HAP-1 (cell line): ENCODE measurements at regions not wholly inside any gene's neighbourhood (a gene's known extent, or its start where the extent isn't known, plus 50 kb on each side); places are given as distances from the start of the nearest gene placed in this dataset.
"Not testable (repeated sequence)": the region's sequence is repeated elsewhere in the genome, so short reads cannot be mapped to it uniquely, and the experiment has no call there.

Experiments used
- DNase-seq, 2 experiments: peaks; one replicate each; pipeline ENCODE4 v3.0.0-alpha.2; 2016 to 2020; ENCODE audit warnings: low spot score in 2 of 2
- H3K27me3 ChIP-seq: fragments of 250-450 bp; sonication (Bioruptor Pico); 2 replicates; pipeline ENCODE4 v1.5.1; 2020; ENCODE audit warnings: low read depth, mild to moderate bottlenecking, moderate library complexity
- H3K36me3 ChIP-seq: fragments of 250-450 bp; sonication (Bioruptor Pico); replicated peaks from 2 replicates; pipeline ENCODE4 v1.5.1; 2020; ENCODE audit warnings: mild to moderate bottlenecking
- H3K4me1 ChIP-seq: fragments of 250-450 bp; sonication (Bioruptor Pico); 2 replicates; pipeline ENCODE4 v1.5.1; 2020; ENCODE audit warnings: mild to moderate bottlenecking
- H3K4me3 ChIP-seq: fragments of 250-450 bp; sonication (Bioruptor Pico); 2 replicates; pipeline ENCODE4 v1.5.1; 2020; ENCODE audit warnings: mild to moderate bottlenecking, moderate library complexity
- H3K9me3 ChIP-seq: fragments of 250-450 bp; sonication (Bioruptor Pico); 2 replicates; pipeline ENCODE4 v1.5.1; 2020; ENCODE audit warnings: mild to moderate bottlenecking, moderate library complexity
- in situ Hi-C: fragments of 300-500 bp; cut with MboI; formaldehyde crosslinking; loops from 3 replicates; pipeline ENCODE4 v1.14.3; 2020; ENCODE audit warnings: low sequenced_read_pairs, inconsistent platforms, mixed read lengths

DNA sequence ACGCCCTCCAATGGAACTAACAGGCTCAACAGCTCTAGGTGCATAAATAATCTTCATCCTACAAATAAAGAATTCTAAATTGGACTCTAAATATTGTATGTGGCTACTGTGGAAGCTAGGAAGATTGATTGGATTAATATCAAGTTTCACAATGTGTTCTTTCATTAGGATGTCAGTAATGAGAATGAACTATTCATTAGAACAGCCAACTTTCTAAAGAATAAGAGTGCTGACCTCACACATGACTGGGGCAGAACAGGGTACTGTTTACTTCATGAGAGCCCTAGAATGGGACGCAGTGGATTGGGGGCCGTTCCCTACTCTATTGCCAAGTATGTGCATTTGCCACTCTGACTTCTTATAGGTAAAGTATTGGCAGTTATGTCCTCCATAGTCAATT lies 528.2 kb upstream of the RBFOX1 start:
- Histone ChIP-seq H3K9me3 (no peaks in the 10 kb centered on the region), H3K36me3 (no peaks in the 10 kb centered on the region), H3K4me3 (no peak overlapping the region), H3K4me1 (no peaks in the 10 kb centered on the region), H3K27me3 (no peaks in the 10 kb centered on the region)
- DNase-seq = no peak
- in situ Hi-C loops = no loop called here

DNA sequence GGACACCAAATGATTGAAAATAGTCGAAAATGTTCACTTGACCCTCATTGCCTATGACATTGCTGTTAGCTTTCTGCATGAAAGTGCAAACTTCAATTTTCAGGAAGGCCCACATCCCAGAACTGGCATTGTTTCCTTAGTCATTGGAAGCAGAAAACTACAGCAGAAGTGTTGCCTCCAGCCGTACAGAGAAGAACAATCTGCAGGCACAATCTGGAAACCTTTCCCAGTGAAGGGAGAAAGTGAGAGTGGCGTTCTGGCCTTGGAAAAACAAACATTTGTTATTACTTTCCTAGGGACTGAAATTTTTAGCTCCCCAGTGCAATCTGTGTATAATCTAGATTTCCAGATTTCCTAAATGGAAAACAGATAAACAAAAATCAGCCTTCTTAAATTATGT lies 529.5 kb upstream of the RBFOX1 start:
- Histone ChIP-seq H3K4me1 (no peaks in the 10 kb centered on the region), H3K36me3 (no peaks in the 10 kb centered on the region), H3K27me3 (no peaks in the 10 kb centered on the region), H3K9me3 (no peaks in the 10 kb centered on the region), H3K4me3 (no peak overlapping the region)
- DNase-seq = no peak
- in situ Hi-C loops = no loop called here

DNA sequence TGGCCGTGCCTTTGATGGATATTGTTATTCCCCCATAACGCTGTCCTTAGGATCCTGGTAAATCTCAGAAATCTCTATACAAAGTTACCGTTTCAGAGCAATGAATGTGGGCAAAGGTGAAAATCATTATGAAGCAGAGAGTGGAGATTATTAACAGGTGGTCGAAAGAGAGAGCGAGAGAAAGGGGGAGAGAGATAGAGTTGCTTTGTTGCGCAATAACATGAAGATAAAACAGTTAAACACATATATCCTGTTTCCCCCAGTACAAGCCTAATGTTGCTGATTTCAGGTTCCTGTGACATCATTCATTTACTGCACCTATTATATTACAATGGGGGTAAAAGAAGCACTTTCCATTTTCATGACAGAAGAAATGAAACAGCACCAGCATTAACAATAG lies 535.4 kb upstream of the RBFOX1 start:
- Histone ChIP-seq H3K4me3 (no peak overlapping the region), H3K9me3 (no peaks in the 10 kb centered on the region), H3K27me3 (no peaks in the 10 kb centered on the region), H3K4me1 (no peaks in the 10 kb centered on the region), H3K36me3 (no peaks in the 10 kb centered on the region)
- no peak for DNase-seq
- in situ Hi-C loops = no loop called here

- DNase-seq = no peak
- Histone ChIP-seq H3K27me3 (no peaks in the 10 kb centered on the region), H3K4me3 (no peak overlapping the region), H3K36me3 (no peaks in the 10 kb centered on the region), H3K9me3 (no peaks in the 10 kb centered on the region), H3K4me1 (no peaks in the 10 kb centered on the region)
- in situ Hi-C loops = no loop called here
These were observed 555.0 kb upstream of the RBFOX1 start for GRCh38 chr16:6777624-6778023.

DNA sequence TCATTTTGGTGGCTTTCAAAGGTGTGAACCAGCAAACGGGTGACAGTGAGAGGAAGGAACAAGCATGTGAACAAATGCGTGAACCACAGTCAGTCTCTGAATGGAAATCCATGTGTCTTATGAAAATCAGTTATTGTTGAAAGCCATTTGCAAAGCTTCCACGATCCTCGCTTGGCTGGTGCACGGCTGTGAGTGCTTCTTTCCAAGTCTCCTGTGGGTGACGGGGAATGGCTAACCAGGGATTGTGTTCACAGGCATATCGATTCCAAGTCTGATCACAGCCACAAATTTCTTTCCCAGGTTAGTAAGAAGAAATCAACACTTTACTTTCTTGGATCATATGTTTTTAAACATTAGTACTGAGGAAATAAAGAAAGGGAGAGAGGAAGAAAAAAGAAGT lies 556.9 kb upstream of the RBFOX1 start:
- in situ Hi-C loops = no loop called here
- Histone ChIP-seq H3K36me3 (no peaks in the 10 kb centered on the region), H3K9me3 (no peaks in the 10 kb centered on the region), H3K4me1 (no peaks in the 10 kb centered on the region), H3K4me3 (no peak overlapping the region), H3K27me3 (no peaks in the 10 kb centered on the region)
- DNase-seq = no peak

DNA sequence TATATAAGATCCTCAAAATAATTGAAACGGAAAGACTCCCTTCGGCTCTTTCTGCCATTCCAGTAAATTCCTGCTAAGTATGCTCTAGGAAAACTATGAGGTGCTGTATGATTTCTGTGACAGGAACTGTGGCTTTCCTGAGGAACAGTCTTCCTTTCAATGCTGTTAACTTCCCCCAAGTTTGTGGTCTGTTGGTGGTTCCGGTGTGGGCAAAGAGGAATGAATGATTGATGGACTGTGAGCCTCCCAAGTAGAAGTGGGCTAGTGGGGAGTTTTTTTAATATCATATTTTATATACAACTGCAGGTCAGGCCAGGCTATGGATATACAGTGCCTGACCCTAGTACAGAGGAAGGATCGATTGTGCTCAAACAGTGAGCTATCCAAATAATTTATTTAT lies 560.7 kb upstream of the RBFOX1 start:
- H3K27me3 ChIP-seq = no peaks in the 10 kb centered on the region
- no peaks in the 10 kb centered on the region for H3K4me1 ChIP-seq
- no peak for DNase-seq
- no peaks in the 10 kb centered on the region for H3K9me3 ChIP-seq
- in situ Hi-C loops = no loop called here
- no peaks in the 10 kb centered on the region for H3K36me3 ChIP-seq
- no peak overlapping the region for H3K4me3 ChIP-seq

DNA sequence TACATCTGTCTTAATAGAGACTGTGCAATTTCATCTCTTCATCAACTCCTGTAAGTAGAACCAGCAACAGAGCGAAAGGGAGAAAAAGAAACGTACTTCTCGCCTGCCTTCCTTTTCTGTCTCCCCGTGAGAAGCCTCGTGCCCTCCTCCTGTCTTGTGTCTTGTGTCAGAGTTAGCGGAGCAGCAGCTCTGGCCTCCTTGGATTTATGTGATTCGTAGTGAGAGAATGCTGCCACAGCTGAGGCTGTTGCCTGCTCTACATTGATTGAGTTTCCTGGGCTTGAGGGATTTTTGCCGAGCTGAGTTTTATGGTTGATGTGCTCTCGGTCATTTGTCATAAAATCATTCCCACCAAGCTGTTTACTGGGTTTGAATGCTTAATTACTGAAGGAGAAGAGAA lies 579.1 kb upstream of the RBFOX1 start:
- no peaks in the 10 kb centered on the region for H3K9me3 ChIP-seq
- H3K36me3 ChIP-seq = no peaks in the 10 kb centered on the region
- H3K4me1 ChIP-seq = no peaks in the 10 kb centered on the region
- H3K27me3 ChIP-seq = no peaks in the 10 kb centered on the region
- in situ Hi-C loops = no loop called here
- no peak for DNase-seq
- no peak overlapping the region for H3K4me3 ChIP-seq

DNA sequence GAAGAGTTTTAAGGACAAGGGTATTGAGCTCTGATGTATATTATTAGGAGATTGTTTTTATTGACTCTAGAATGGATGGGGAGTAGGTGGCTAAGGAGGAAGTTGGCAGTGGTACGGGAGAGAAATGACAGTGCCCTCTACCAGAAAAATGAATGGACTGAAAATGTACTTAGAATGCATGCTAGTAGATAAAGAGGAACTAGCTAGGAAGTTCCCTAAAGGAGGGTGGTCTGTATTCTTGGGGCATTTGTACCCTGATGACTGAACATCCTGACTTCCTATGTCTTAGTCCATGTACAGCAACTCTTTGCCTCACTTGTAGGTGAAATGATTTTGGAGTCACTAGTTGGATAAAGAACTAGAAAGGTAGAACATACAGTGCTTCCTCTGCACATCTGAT lies 581.5 kb upstream of the RBFOX1 start:
- H3K36me3 ChIP-seq = no peaks in the 10 kb centered on the region
- no peaks in the 10 kb centered on the region for H3K4me1 ChIP-seq
- no peak overlapping the region for H3K4me3 ChIP-seq
- H3K9me3 ChIP-seq = no peaks in the 10 kb centered on the region
- no peaks in the 10 kb centered on the region for H3K27me3 ChIP-seq
- no peak for DNase-seq
- in situ Hi-C loops = no loop called here

DNA sequence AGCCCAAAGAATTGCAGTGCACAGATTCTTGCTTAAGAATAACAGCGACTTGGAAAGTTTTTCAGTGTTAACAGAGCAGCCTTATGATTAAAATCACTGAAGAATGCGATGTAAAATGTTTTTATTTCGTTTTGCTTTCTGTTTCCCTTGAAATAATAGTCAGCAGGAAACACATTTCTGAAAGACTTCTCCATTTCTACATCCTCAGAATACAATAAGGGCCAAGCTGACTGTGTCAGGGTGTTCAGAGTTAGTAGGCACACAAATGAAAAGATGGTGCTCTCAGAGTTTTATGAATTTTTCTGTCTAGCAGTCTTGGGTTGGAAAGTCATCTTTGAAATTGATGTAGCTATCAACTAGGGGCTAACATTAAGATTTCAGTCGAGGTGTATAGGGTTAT lies 582.9 kb upstream of the RBFOX1 start:
- Histone ChIP-seq H3K27me3 (no peaks in the 10 kb centered on the region), H3K4me1 (no peaks in the 10 kb centered on the region), H3K36me3 (no peaks in the 10 kb centered on the region), H3K9me3 (no peaks in the 10 kb centered on the region), H3K4me3 (no peak overlapping the region)
- no peak for DNase-seq
- in situ Hi-C loops = no loop called here

- H3K36me3 ChIP-seq, H3K27me3 ChIP-seq, in situ Hi-C loops, DNase-seq, H3K4me1 ChIP-seq, H3K9me3 ChIP-seq, H3K4me3 ChIP-seq: not testable (repeated sequence)
These were observed 596.3 kb upstream of the RBFOX1 start for GRCh38 chr16:6736302-6736701.

- in situ Hi-C loops = no loop called here
- no peak for DNase-seq
- no peaks in the 10 kb centered on the region for H3K4me1 ChIP-seq
These were observed 597.0 kb upstream of the RBFOX1 start for GRCh38 chr16:6735631-6736030.

DNA sequence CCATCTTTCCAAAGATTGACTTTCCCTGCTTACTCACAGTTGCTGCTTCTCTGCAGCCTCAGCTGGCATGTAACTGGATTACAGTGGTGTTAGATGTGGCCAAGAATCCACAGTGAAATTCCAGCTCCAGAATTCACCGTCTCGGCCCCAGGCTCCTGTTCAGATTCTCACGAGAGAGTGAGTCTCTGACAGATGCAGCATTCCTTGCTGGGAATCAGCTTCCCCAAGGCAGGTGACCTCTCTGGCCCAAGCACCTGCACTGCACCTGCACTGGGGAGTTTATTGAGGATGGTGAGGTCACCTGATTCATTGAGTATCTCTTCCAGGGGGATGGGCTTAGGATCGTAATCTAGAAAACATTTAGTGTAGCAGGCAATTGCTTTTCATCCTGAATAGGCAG lies 600.5 kb upstream of the RBFOX1 start:
- Histone ChIP-seq H3K27me3 (no peaks in the 10 kb centered on the region), H3K4me1 (no peaks in the 10 kb centered on the region)

More at GRCh38 chr16:6735631-6736030, 597.0 kb upstream of the RBFOX1 start:
- Histone ChIP-seq H3K27me3 (no peaks in the 10 kb centered on the region), H3K9me3 (no peaks in the 10 kb centered on the region), H3K4me3 (no peak overlapping the region), H3K36me3 (no peaks in the 10 kb centered on the region)

GRCh38 chr16:6728381-6728780 lies 604.3 kb upstream of the RBFOX1 start:
- in situ Hi-C loops = no loop called here
- H3K36me3 ChIP-seq = no peaks in the 10 kb centered on the region
- H3K4me3 ChIP-seq = no peak overlapping the region
- no peaks in the 10 kb centered on the region for H3K9me3 ChIP-seq
- no peaks in the 10 kb centered on the region for H3K4me1 ChIP-seq
- no peaks in the 10 kb centered on the region for H3K27me3 ChIP-seq
- DNase-seq = no peak

More for the DNA sequence above, 600.5 kb upstream of the RBFOX1 start:
- no peaks in the 10 kb centered on the region for H3K36me3 ChIP-seq
- no peak for DNase-seq
- no peaks in the 10 kb centered on the region for H3K9me3 ChIP-seq
- in situ Hi-C loops = no loop called here
- no peak overlapping the region for H3K4me3 ChIP-seq

- no peak for DNase-seq
- in situ Hi-C loops = no loop called here
- no peaks in the 10 kb centered on the region for H3K36me3 ChIP-seq
- H3K9me3 ChIP-seq = no peaks in the 10 kb centered on the region
- H3K27me3 ChIP-seq = no peaks in the 10 kb centered on the region
- H3K4me3 ChIP-seq = no peak overlapping the region
- no peaks in the 10 kb centered on the region for H3K4me1 ChIP-seq
These were observed 606.0 kb upstream of the RBFOX1 start for GRCh38 chr16:6726621-6727020.

- DNase-seq = no peak
- no peaks in the 10 kb centered on the region for H3K4me1 ChIP-seq
- no peaks in the 10 kb centered on the region for H3K9me3 ChIP-seq
- H3K36me3 ChIP-seq = no peaks in the 10 kb centered on the region
- in situ Hi-C loops = no loop called here
- no peak overlapping the region for H3K4me3 ChIP-seq
- no peaks in the 10 kb centered on the region for H3K27me3 ChIP-seq
These were observed 606.9 kb upstream of the RBFOX1 start for GRCh38 chr16:6725634-6726331.
